Neural crest cell (in vitro differentiated cells): ENCODE measurements at regions not wholly inside any gene's neighbourhood (a gene's known extent, or its start where the extent isn't known, plus 50 kb on each side); places are given as distances from the start of the nearest gene placed in this dataset.

Experiments
- DNase-seq: peaks from one replicate; pipeline ENCODE4 v3.0.0; 2021; ENCODE audit warnings: low read depth, mixed read lengths, low spot score
- H3K27ac Mint-ChIP-seq: one replicate; pipeline ENCODE4 v1.8.0; 2021; ENCODE audit warnings: mild to moderate bottlenecking, mixed read lengths; ENCODE audit not compliant: unreplicated experiment
- H3K27me3 Mint-ChIP-seq: 2 replicates; pipeline ENCODE4 v1.8.0; 2021; ENCODE audit warnings: low read depth, mild to moderate bottlenecking, mixed read lengths
- H3K36me3 Mint-ChIP-seq: 2 replicates; pipeline ENCODE4 v1.8.0; 2021; ENCODE audit warnings: low read depth, mild to moderate bottlenecking, mixed read lengths
- H3K4me1 Mint-ChIP-seq: 2 replicates; pipeline ENCODE4 v1.8.0; 2021; ENCODE audit warnings: mixed read lengths
- H3K4me3 Mint-ChIP-seq: one replicate; pipeline ENCODE4 v1.8.0; 2021; ENCODE audit warnings: mild to moderate bottlenecking, mixed read lengths
- H3K9me3 Mint-ChIP-seq: 2 replicates; pipeline ENCODE4 v1.8.0; 2021; ENCODE audit warnings: mixed read lengths
- TF ChIP-seq, protein P1 (sequence below): fragments of 200-600 bp; sonication (generic); conservative IDR thresholded peaks from 2 replicates; pipeline ENCODE4 v1.5.0; 2021; ENCODE audit warnings: antibody characterized with exemption, mild to moderate bottlenecking

DNA sequence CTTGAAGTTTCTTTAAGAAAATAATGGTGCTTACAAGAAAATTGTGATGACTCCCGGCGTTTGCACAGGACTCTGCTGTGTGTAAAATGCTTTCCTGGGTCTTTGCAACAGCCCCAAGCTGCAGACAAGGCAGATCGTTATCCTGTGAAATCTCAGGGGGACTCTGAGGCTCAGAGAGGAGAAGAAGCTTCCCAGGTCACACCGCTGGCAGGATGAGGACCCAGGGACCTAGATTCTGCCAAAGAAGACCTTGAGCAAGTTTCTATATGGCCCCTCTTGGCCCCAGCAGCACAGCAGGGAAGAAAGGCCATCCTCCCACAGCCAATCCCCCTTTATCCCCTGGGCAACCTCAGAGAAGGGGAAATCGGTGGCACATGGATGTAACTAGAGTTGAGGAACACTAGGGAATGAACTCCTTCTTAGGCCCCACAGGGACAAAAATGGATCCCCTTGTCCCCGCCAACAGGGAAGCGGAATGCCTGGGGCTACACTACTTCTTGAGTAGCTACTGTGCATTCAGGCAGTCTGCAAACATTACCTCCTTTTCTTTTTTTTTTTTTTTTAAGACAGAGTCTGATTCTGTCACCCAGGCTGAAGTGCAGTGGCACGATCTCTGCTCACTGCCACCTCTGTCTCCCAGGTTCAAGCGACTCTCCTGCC is 72.8 kb downstream of the CPN2 start:
- TF ChIP-seq, protein P1, sequence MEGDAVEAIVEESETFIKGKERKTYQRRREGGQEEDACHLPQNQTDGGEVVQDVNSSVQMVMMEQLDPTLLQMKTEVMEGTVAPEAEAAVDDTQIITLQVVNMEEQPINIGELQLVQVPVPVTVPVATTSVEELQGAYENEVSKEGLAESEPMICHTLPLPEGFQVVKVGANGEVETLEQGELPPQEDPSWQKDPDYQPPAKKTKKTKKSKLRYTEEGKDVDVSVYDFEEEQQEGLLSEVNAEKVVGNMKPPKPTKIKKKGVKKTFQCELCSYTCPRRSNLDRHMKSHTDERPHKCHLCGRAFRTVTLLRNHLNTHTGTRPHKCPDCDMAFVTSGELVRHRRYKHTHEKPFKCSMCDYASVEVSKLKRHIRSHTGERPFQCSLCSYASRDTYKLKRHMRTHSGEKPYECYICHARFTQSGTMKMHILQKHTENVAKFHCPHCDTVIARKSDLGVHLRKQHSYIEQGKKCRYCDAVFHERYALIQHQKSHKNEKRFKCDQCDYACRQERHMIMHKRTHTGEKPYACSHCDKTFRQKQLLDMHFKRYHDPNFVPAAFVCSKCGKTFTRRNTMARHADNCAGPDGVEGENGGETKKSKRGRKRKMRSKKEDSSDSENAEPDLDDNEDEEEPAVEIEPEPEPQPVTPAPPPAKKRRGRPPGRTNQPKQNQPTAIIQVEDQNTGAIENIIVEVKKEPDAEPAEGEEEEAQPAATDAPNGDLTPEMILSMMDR: no peak
- H3K27ac Mint-ChIP-seq: no peak overlapping the region
- H3K4me3 Mint-ChIP-seq: peak overlapping the region; percentile 64
- H3K4me1 Mint-ChIP-seq: peaks cover 76% of the 10 kb centered on the region
- DNase-seq: no peak
- H3K36me3 Mint-ChIP-seq: peaks cover 2% of the 10 kb centered on the region
- no peaks in the 10 kb centered on the region for H3K9me3 Mint-ChIP-seq
- H3K27me3 Mint-ChIP-seq: peaks cover 72% of the 10 kb centered on the region

DNA sequence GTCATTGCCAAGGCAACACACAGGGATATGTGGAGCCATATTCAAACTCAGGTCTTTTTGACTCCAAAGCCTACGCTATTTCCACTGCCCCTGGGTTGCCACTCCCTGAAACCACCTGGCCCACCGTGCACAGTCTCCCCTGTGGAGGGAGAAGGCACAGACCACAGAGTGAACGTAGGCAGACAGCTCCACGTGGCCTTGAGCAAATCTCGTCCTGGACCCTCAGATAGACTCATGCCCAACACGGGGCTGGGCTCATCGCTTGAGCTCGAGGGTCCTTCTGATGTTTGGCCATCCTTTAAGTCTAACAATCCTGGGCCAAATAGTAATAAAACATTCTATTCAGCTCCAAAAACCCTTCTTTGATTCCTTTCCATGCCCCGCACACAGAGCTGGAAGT is 72.0 kb downstream of the CPN2 start:
- Mint-ChIP-seq H3K9me3 (no peaks in the 10 kb centered on the region), H3K27me3 (peaks cover 76% of the 10 kb centered on the region), H3K36me3 (peaks cover 2% of the 10 kb centered on the region), H3K4me1 (peaks cover 69% of the 10 kb centered on the region), H3K4me3 (no peak overlapping the region), H3K27ac (no peak overlapping the region)
- TF ChIP-seq, protein P1: no peak
- DNase-seq: no peak

DNA sequence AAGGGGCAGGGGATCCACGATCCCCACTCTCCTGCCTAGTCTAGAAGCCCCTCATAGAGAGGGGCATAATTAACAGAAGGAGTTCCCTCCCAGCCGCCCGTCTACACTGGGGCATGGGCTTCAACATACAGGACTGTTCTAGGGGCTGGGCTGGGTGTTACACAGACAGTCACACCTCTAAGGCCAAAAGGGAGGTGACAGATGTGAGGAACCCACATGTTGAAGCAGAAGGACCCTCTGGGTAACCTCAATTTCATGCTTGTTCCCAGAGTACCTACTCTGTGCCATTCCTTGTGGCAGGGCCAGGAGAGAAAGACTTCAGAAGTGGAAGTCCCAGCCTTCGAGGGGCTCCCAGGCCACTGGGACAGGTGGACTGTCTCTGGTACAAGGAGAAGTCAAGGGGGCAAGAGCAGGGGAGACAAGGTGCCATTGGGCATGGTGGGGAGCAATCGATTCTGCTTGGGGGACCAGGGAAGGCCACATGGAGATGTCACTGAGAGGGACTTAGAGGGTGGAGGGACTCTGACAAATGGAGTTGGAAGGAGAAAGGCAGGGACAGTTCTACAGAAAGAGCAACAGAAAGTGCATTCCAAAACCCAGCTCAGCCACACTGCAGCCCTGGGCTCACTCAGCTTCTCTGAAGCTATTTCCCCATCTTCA is 71.3 kb downstream of the CPN2 start:
- no peak for DNase-seq
- H3K36me3 Mint-ChIP-seq: peaks cover 2% of the 10 kb centered on the region
- H3K27ac Mint-ChIP-seq: no peak overlapping the region
- peaks cover 62% of the 10 kb centered on the region for H3K4me1 Mint-ChIP-seq
- H3K4me3 Mint-ChIP-seq: no peak overlapping the region
- H3K27me3 Mint-ChIP-seq: peaks cover 74% of the 10 kb centered on the region
- no peaks in the 10 kb centered on the region for H3K9me3 Mint-ChIP-seq
- TF ChIP-seq, protein P1: no peak

DNA sequence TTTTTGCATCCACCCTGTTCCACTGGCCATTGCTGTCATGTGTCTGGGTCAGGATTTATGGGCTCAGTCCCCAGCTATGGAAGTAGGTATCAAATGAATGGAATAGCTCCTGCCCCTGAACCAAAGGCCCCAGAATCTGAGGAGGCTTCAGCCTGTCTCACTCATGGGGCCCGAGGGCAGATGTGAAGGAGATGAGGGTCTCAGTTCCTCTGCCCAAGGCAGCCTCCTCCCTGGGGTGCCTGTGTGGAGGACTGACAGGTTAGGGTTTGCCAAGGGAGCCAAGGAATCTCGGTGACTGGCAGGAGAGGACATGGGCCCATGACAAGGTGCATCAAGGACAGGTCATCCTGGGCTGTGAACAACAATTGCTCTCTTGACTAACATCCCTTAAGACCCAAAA is 70.4 kb downstream of the CPN2 start:
- H3K36me3 Mint-ChIP-seq: no peaks in the 10 kb centered on the region
- H3K27me3 Mint-ChIP-seq: peaks cover 68% of the 10 kb centered on the region
- H3K4me3 Mint-ChIP-seq: no peak overlapping the region
- no peak overlapping the region for H3K27ac Mint-ChIP-seq
- H3K9me3 Mint-ChIP-seq: no peaks in the 10 kb centered on the region
- DNase-seq: no peak
- peaks cover 54% of the 10 kb centered on the region for H3K4me1 Mint-ChIP-seq
- TF ChIP-seq, protein P1: no peak

DNA sequence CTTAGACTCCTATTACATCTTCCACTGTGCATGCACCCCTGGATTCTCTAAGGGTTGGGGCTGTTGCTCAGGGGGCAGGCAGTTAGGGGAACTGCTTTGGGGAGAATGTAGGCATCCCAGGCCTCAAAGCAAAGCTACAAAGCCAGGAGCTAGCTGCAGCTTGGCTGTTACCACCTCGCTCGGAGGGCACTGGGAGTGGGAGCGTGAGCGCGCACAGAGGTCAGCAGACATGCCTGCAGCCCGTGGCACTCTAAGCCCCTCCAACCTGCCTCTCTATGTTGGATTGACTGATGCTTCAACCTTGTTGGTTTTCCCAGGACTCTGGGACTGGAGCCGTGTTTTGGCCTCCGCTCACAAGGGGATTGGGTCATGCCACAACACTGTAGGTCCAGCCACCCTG is 69.8 kb downstream of the CPN2 start:
- DNase-seq: no peak
- Mint-ChIP-seq H3K9me3 (no peaks in the 10 kb centered on the region), H3K36me3 (no peaks in the 10 kb centered on the region), H3K4me1 (peaks cover 49% of the 10 kb centered on the region), H3K4me3 (no peak overlapping the region), H3K27me3 (peaks cover 63% of the 10 kb centered on the region), H3K27ac (no peak overlapping the region)
- TF ChIP-seq, protein P1: no peak
